Activated B cell treated with CpG ODN at 0.5 μM for 24 hours (primary cell): ENCODE measurements at regions not wholly inside any gene's neighbourhood (a gene's known extent, or its start where the extent isn't known, plus 50 kb on each side); places are given as distances from the start of the nearest gene placed in this dataset.

ENCODE experiments used
- ATAC-seq: fragments of 200-7000 bp; cut with Tn5 transposase; one replicate; pipeline ENCODE4 v1.10.0; 2021; ENCODE audit warnings: low read depth, mild to moderate bottlenecking, moderate library complexity
- CTCF ChIA-PET: fragments of 350-600 bp; sonication (Branson Sonifier 250); formaldehyde crosslinking; loops from one replicate; lab custom pipeline; 2021; ENCODE audit warnings: antibody characterized with exemption; lab: Charles Lee
- POLR2A ChIA-PET: fragments of 350-600 bp; sonication (Branson Sonifier 250); formaldehyde crosslinking; loops from one replicate; lab custom pipeline; 2021; ENCODE audit warnings: antibody characterized with exemption; lab: Charles Lee
- DNase-seq: peaks from one replicate; pipeline ENCODE4 v3.0.0; 2022
- H3K27ac Mint-ChIP-seq: one replicate; pipeline ENCODE4 v1.8.0; 2020; ENCODE audit warnings: mixed read lengths
- H3K27me3 Mint-ChIP-seq: one replicate; pipeline ENCODE4 v1.8.0; 2021; ENCODE audit warnings: mixed read lengths
- H3K36me3 Mint-ChIP-seq: one replicate; pipeline ENCODE4 v1.8.0; 2021; ENCODE audit warnings: low read depth, mixed read lengths
- H3K4me1 Mint-ChIP-seq: one replicate; pipeline ENCODE4 v1.8.0; 2021; ENCODE audit warnings: mixed read lengths
- H3K4me3 Mint-ChIP-seq: one replicate; pipeline ENCODE4 v1.8.0; 2020; ENCODE audit warnings: mild to moderate bottlenecking, mixed read lengths
- H3K9me3 Mint-ChIP-seq: one replicate; pipeline ENCODE4 v1.8.0; 2020; ENCODE audit warnings: mixed read lengths
- CTCF ChIP-seq: fragments of 200-600 bp; IDR thresholded peaks from one replicate; pipeline ENCODE4 v1.8.0; 2022; ENCODE audit warnings: antibody characterized with exemption, mild to moderate bottlenecking
- intact Hi-C: fragments of 100-400 bp; cut with micrococcal nuclease; formaldehyde crosslinking; loops from one replicate; pipeline ENCODE4 v1.15.1; 2024

GRCh38 chr5:91955610-91956009, 572.5 kb upstream of the ARRDC3 start:
- no peaks in the 10 kb centered on the region for H3K9me3 Mint-ChIP-seq
- POLR2A ChIA-PET: no interaction called here
- no peak for ATAC-seq
- no peak for DNase-seq
- no peaks in the 10 kb centered on the region for H3K4me1 Mint-ChIP-seq
- CTCF ChIA-PET: no interaction called here
- H3K4me3 Mint-ChIP-seq: no peak overlapping the region
- H3K27ac Mint-ChIP-seq: no peak overlapping the region
- no peaks in the 10 kb centered on the region for H3K27me3 Mint-ChIP-seq
- no peak for TF ChIP-seq CTCF
- no peaks in the 10 kb centered on the region for H3K36me3 Mint-ChIP-seq
- intact Hi-C loops: no loop called here

DNA sequence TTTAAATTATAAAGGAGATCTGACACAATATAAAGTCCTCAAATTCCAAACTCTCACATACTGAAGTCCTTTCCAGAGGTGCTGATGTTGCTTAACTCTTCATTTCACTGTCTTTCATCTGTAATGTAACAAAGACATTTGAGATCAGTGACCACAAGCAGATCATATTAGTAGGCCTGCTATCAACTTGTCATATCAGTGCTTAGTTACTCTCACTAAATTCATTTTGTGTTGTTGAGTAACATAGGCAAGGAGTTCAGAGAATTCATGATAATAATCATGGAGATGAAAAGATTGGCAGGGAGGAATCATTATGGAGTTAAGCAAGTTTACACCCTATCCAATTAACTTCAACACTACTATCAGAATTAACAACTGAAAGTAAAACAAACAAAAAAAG, 571.0 kb upstream of the ARRDC3 start:
- H3K36me3 Mint-ChIP-seq: no peaks in the 10 kb centered on the region
- no peak for DNase-seq
- no peaks in the 10 kb centered on the region for H3K27me3 Mint-ChIP-seq
- H3K4me3 Mint-ChIP-seq: no peak overlapping the region
- no peak for ATAC-seq
- intact Hi-C loops: no loop called here
- ChIA-PET CTCF (no interaction called here), POLR2A (no interaction called here)
- no peaks in the 10 kb centered on the region for H3K4me1 Mint-ChIP-seq
- TF ChIP-seq CTCF: no peak
- H3K27ac Mint-ChIP-seq: no peak overlapping the region
- H3K9me3 Mint-ChIP-seq: peaks cover 2% of the 10 kb centered on the region

- POLR2A ChIA-PET: no interaction called here
- Mint-ChIP-seq H3K9me3 (peaks cover 2% of the 10 kb centered on the region), H3K4me3 (no peak overlapping the region), H3K36me3 (no peaks in the 10 kb centered on the region), H3K27ac (no peak overlapping the region), H3K27me3 (no peaks in the 10 kb centered on the region), H3K4me1 (no peaks in the 10 kb centered on the region)
- CTCF ChIA-PET: no interaction called here
- intact Hi-C loops: no loop called here
- no peak for TF ChIP-seq CTCF
- DNase-seq (no peak), ATAC-seq (no peak)
These were observed 567.2 kb upstream of the ARRDC3 start for GRCh38 chr5:91950328-91950727.

DNA sequence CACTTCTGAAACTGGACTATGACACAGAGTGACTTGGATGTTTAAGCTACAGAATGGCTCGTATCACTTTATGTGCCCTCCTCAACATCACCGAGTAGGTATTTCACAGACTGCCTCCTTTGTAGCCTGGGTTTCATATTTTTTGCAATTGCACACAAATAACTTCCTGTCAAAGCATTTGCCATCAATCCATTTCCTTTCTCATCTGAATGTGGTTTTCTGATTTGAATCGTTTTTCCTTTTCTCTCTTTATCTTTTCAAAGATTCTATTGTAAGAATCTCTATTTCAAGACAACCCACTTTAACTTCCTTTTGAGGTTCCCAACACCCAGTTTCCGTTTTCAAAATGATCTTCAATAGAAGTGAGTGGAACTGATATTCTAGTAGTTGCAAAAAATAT, 563.8 kb upstream of the ARRDC3 start:
- POLR2A ChIA-PET: no interaction called here
- Mint-ChIP-seq H3K27ac (no peak overlapping the region), H3K4me1 (no peaks in the 10 kb centered on the region), H3K4me3 (no peak overlapping the region), H3K9me3 (peaks cover 2% of the 10 kb centered on the region), H3K36me3 (no peaks in the 10 kb centered on the region), H3K27me3 (no peaks in the 10 kb centered on the region)
- TF ChIP-seq CTCF: no peak
- intact Hi-C loops: no loop called here
- DNase-seq: no peak
- CTCF ChIA-PET: no interaction called here
- no peak for ATAC-seq

GRCh38 chr5:91941588-91941987, 558.5 kb upstream of the ARRDC3 start:
- no peak for TF ChIP-seq CTCF
- ATAC-seq: no peak
- Mint-ChIP-seq H3K4me3 (no peak overlapping the region), H3K4me1 (no peaks in the 10 kb centered on the region), H3K27ac (no peak overlapping the region), H3K27me3 (no peaks in the 10 kb centered on the region), H3K9me3 (no peaks in the 10 kb centered on the region), H3K36me3 (no peaks in the 10 kb centered on the region)
- intact Hi-C loops: no loop called here
- no peak for DNase-seq
- POLR2A ChIA-PET: no interaction called here
- CTCF ChIA-PET: no interaction called here
